Subcutaneous abdominal adipose tissue (tissue), 5 donors: ENCODE measurements at regions not wholly inside any gene's neighbourhood (a gene's known extent, or its start where the extent isn't known, plus 50 kb on each side); places are given as distances from the start of the nearest gene placed in this dataset.
A peak's percentile ranks its signal among the peaks of the same experiment; 100 is the strongest.
"Not testable (repeated sequence)": the region's sequence is repeated elsewhere in the genome, so short reads cannot be mapped to it uniquely, and the experiment has no call there.

ENCODE experiments used
- H3K27ac ChIP-seq: one replicate; pipeline ENCODE4 v1.7.0; 2013; ENCODE audit warnings: low read depth, mild to moderate bottlenecking, inconsistent platforms, low read length, moderate library complexity
- H3K27me3 ChIP-seq, 5 donors: one replicate each; pipeline ENCODE4 v1.7.0; 2013; ENCODE audit warnings: low read length in 5 of 5, inconsistent platforms in 1 of 5; ENCODE audit not compliant: control insufficient read depth in 5 of 5, insufficient read depth in 4 of 5
- H3K36me3 ChIP-seq, 5 donors: one replicate each; pipeline ENCODE4 v1.7.0; 2013; ENCODE audit warnings: low read length in 5 of 5; ENCODE audit not compliant: control insufficient read depth in 5 of 5, insufficient read depth in 5 of 5
- H3K4me1 ChIP-seq, 5 donors: one replicate each; pipeline ENCODE4 v1.7.0; 2013; ENCODE audit warnings: low read length in 5 of 5, mild to moderate bottlenecking in 3 of 5, moderate library complexity in 1 of 5; ENCODE audit not compliant: control insufficient read depth in 5 of 5, insufficient read depth in 5 of 5
- H3K4me3 ChIP-seq, 5 donors: one replicate each; pipeline ENCODE4 v1.7.0; 2013; ENCODE audit warnings: low read length in 5 of 5, low read depth in 1 of 5
- H3K9ac ChIP-seq, 5 donors: one replicate each; pipeline ENCODE4 v1.7.0; 2013; ENCODE audit warnings: low read length in 5 of 5, mild to moderate bottlenecking in 4 of 5, moderate library complexity in 3 of 5
- H3K9me3 ChIP-seq, 5 donors: one replicate each; pipeline ENCODE4 v1.7.0; 2013; ENCODE audit warnings: low read length in 5 of 5; ENCODE audit not compliant: control insufficient read depth in 5 of 5
- donor health status: healthy.
- donor health status: healthy.
- donor health status: healthy.
- donor health status: healthy.
- donor health status: healthy.

DNA sequence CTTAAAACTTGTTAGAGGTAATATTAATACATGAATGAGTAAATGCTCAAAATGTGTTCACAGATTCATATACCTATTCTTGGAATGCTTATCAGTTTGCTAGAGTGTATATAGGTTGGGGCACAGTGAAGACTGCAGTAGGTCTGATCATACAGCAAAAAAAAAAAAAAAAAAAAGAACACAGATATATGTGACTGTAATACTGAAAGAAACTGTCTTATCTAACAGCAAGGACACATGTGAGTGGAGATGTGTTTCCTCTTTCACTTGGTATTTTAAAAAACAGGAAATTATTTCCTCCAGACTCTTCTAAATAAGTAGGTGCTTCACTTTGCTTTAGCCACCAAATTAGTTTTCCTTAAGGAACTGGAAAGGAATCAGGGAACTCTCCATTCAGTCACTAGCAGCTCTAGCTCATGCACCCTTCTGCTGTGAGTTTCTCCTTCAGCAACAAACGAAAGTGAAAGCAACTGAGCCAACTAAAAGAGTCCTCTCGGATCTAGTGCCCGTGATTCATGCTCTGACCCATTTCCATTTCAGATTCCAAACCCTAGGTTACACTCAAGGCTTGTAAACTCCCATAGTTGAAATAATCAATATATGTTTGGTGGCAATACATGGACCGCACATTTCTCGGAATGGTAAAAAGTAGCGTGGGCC lies 98.5 kb downstream of the DSEL start:
- H3K4me1 ChIP-seq: peaks cover 0 to 7% (median 4%) of the 10 kb centered on the region in 5 donors
- no peaks in the 10 kb centered on the region for H3K27me3 ChIP-seq
- H3K36me3 ChIP-seq: no peaks in the 10 kb centered on the region
- peak overlapping the region; percentile 2 to 57 (median 53) for H3K9ac ChIP-seq
- peak overlapping the region; percentile 33 to 72 (median 57) for H3K4me3 ChIP-seq
- no peaks in the 10 kb centered on the region for H3K9me3 ChIP-seq
- H3K27ac ChIP-seq: no peak overlapping the region

DNA sequence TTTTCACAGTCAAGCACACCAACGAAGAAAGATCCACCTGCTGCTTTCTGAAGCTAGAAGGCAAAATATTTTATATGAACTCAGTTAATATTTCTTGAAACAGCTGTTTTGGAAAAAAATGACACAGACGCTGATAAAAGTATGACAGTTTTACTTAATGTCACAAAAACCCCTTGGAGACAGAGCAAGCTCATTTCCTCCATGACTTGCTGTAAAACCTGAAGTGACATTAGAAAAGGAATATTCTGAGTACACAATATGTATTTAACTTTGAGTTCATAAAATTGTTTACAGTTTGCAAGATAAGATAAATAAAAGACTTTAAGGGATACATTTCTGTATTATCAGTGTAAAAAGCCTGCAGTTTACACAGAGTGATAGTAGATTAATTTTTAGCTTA lies 105.4 kb downstream of the DSEL start:
- H3K4me1 ChIP-seq: peaks cover 0 to 13% (median 6%) of the 10 kb centered on the region in 5 donors
- H3K36me3 ChIP-seq: no peaks in the 10 kb centered on the region
- H3K9ac ChIP-seq: peak overlapping the region in 1 of 5 donors; percentile 41
- H3K9me3 ChIP-seq: no peaks in the 10 kb centered on the region
- no peaks in the 10 kb centered on the region for H3K27me3 ChIP-seq
- H3K27ac ChIP-seq: no peak overlapping the region
- peak overlapping the region in 1 of 5 donors; percentile 5 for H3K4me3 ChIP-seq

- Histone ChIP-seq H3K9ac (peak overlapping the region in 1 of 5 donors; percentile 41), H3K27me3 (no peaks in the 10 kb centered on the region), H3K36me3 (no peaks in the 10 kb centered on the region), H3K4me3 (peak overlapping the region in 1 of 5 donors; percentile 5), H3K9me3 (no peaks in the 10 kb centered on the region), H3K4me1 (peaks cover 0 to 13% (median 6%) of the 10 kb centered on the region in 5 donors), H3K27ac (no peak overlapping the region)
Observed at GRCh38 chr18:67410075-67411070, 106.1 kb downstream of the DSEL start.

DNA sequence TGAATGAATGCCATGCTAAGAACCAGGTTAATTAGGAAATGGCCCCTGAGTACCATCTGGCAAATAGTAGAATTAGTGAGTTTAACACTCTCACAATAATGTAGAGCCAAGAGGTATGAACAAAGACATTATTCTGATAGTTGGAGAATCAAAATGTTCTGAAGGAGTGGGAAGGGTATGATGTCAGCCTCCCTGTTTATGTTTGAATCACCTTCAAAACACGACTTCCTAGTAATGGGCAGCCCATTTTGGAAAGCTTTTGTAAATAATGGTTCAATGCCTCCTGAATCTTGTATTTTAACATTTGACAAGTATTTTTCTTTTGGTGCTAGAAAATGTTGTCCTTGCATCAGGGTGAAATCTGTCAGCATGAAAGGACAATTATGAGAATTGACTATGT lies 108.3 kb downstream of the DSEL start:
- H3K9ac ChIP-seq: no peak overlapping the region
- H3K4me1 ChIP-seq: peaks cover 0 to 13% (median 6%) of the 10 kb centered on the region in 5 donors
- no peak overlapping the region for H3K4me3 ChIP-seq
- H3K27ac ChIP-seq: no peak overlapping the region
- H3K9me3 ChIP-seq: no peaks in the 10 kb centered on the region
- H3K27me3 ChIP-seq: no peaks in the 10 kb centered on the region
- no peaks in the 10 kb centered on the region for H3K36me3 ChIP-seq

DNA sequence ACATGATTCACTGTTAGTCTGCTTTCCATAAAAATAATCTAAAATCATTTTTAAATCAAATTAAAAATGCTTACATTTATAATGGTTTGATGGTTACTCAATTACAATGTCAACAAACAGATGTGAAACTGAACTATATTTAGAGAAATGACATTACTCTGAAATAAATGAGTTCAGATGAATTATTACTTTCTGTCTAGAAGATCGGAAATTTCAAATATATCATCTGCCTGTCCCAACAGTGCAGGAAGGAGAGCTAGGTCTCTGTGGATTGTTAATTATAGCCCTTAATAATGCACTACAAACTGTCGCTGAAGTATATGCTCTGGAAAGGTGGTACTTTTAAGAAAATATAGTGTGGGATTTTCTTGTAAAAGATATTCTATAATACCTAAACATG lies 109.8 kb downstream of the DSEL start:
- peaks cover 0 to 13% (median 6%) of the 10 kb centered on the region in 5 donors for H3K4me1 ChIP-seq
- no peak overlapping the region for H3K27ac ChIP-seq
- H3K9me3 ChIP-seq: no peaks in the 10 kb centered on the region
- no peaks in the 10 kb centered on the region for H3K36me3 ChIP-seq
- no peak overlapping the region for H3K4me3 ChIP-seq
- H3K9ac ChIP-seq: no peak overlapping the region
- no peaks in the 10 kb centered on the region for H3K27me3 ChIP-seq

DNA sequence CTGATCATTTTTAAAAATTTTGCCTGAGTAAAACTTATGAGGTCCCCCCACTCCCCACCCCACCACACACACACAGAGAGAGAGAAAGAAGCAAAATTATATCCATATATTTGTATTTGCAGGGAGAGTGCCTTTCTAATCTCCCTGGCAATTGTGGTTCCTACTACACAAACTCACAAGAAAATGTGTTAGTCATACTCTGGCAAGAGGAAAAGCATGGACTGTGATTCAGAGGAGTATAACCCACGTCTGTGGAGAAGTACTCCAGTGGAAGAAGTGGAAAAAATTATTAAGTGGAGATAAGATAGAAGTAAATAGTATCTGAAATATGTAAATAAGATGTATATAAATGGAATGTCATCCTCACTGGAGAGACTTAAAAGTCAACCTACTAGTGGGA lies 114.0 kb downstream of the DSEL start:
- Histone ChIP-seq H3K4me3 (no peak overlapping the region), H3K27me3 (no peaks in the 10 kb centered on the region), H3K36me3 (no peaks in the 10 kb centered on the region), H3K4me1 (no peaks in the 10 kb centered on the region), H3K9ac (no peak overlapping the region), H3K9me3 (peaks cover 0 to 3% (median 0%) of the 10 kb centered on the region in 5 donors), H3K27ac (no peak overlapping the region)

- Histone ChIP-seq H3K9ac (no peak overlapping the region), H3K27me3 (no peaks in the 10 kb centered on the region), H3K27ac (no peak overlapping the region), H3K4me3 (no peak overlapping the region), H3K4me1 (no peaks in the 10 kb centered on the region), H3K36me3 (no peaks in the 10 kb centered on the region), H3K9me3 (peaks cover 0 to 5% (median 0%) of the 10 kb centered on the region in 5 donors)
Observed at GRCh38 chr18:67400502-67401117, 115.9 kb downstream of the DSEL start.

DNA sequence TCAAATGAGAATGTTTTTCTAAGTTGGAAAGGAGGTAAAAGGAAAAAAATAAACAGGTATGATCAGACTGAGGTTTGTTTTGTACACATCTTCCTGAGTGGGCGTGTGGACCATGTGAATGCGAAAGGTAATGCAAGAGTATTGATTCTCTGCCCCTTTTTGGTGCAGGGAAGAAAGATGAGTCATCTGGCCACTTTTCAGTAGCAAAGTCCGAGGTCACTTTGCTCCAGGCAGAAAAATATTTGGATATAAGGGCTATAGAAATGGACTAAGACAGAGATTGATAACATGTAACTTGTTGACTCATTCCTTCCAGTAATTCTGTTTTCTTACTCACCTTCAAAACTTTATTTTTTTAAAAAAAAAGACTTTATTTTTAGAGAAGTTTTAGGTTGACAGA lies 130.5 kb downstream of the DSEL start:
- no peaks in the 10 kb centered on the region for H3K9me3 ChIP-seq
- H3K36me3 ChIP-seq: no peaks in the 10 kb centered on the region
- H3K4me1 ChIP-seq: no peaks in the 10 kb centered on the region
- H3K27ac ChIP-seq: no peak overlapping the region
- no peak overlapping the region for H3K9ac ChIP-seq
- no peak overlapping the region for H3K4me3 ChIP-seq
- no peaks in the 10 kb centered on the region for H3K27me3 ChIP-seq

GRCh38 chr18:67385455-67385854 lies 131.1 kb downstream of the DSEL start:
- Histone ChIP-seq H3K36me3 (no peaks in the 10 kb centered on the region), H3K4me1 (no peaks in the 10 kb centered on the region), H3K9ac (no peak overlapping the region), H3K27me3 (no peaks in the 10 kb centered on the region), H3K9me3 (no peaks in the 10 kb centered on the region), H3K27ac (no peak overlapping the region), H3K4me3 (no peak overlapping the region)

GRCh38 chr18:67384057-67384456 lies 132.5 kb downstream of the DSEL start:
- not testable (repeated sequence) for H3K36me3 ChIP-seq, H3K4me3 ChIP-seq, H3K27ac ChIP-seq, H3K9ac ChIP-seq, H3K9me3 ChIP-seq, H3K27me3 ChIP-seq, H3K4me1 ChIP-seq
